ENCODE measurements at regions not wholly inside any gene's neighbourhood (a gene's known extent, or its start where the extent isn't known, plus 50 kb on each side); places are given as distances from the start of the nearest gene placed in this dataset.
A peak's percentile ranks its signal among the peaks of the same experiment; 100 is the strongest.

DNA sequence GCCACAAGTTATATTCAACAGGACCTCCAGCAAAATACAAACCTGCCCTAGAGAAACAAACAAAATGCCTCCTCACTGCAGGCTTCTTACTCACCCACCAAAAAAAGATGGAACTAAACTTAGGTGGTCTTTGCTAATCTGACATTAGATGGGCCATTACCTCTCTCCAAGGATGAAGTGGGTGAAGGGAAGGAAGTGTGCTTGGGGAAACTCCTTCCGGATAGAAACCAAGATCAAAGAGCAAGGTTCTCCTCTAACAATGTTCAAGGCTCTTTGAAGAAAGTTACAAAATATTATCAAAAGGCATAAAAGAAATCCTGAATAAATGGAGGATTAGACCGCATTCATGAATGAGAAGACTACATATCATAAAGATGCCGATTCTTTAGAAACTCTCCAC, 187.5 kb downstream of the ADSS2 start:
- intact Hi-C loops (cut with micrococcal nuclease), result no loop called here
- no peak overlapping the region for H3K27ac Mint-ChIP-seq
- Histone ChIP-seq H3K79me2 (ENCODE audit: insufficient read depth, low read length) (no peaks in the 10 kb centered on the region), H3K27me3 (ENCODE audit: control insufficient read depth in 2 of 2, insufficient read depth in 2 of 2, low read length in 2 of 2) (no peaks in the 10 kb centered on the region), H2AFZ (ENCODE audit: insufficient read depth, low read depth, low read length, poor library complexity, severe bottlenecking) (no peak overlapping the region), H3K36me3 (replicated peaks in 1 of 2; ENCODE audit: control insufficient read depth in 1 of 2, insufficient read depth in 2 of 2, low read length in 2 of 2) (no peaks in the 10 kb centered on the region), H3K4me3 (replicated peaks in 1 of 3; ENCODE audit: low read depth in 2 of 3, low read length in 3 of 3) (no peak overlapping the region), H3K9ac (ENCODE audit: insufficient read depth, low read length, poor library complexity, severe bottlenecking) (no peak overlapping the region), H4K20me1 (ENCODE audit: insufficient read depth, low read length) (no peaks in the 10 kb centered on the region), H3K4me1 (ENCODE audit: control insufficient read depth in 1 of 2, insufficient read depth in 2 of 2, low read length in 2 of 2) (peaks cover 0 to 5% of the 10 kb centered on the region in 2 donors), H3K9me3 (replicated peaks in 1 of 2; ENCODE audit: control insufficient read depth in 1 of 2, insufficient read depth in 1 of 2, low read length in 2 of 2) (peaks cover 0 to 9% of the 10 kb centered on the region in 2 donors), H3K4me2 (replicated peaks; ENCODE audit: extremely low read depth, low read length, poor library complexity, severe bottlenecking) (no peak overlapping the region), H3K27ac (ENCODE audit: low read depth in 1 of 2, low read length in 2 of 2) (no peak overlapping the region)
- H3K4me1 Mint-ChIP-seq, result peaks cover 22% of the 10 kb centered on the region
- DNase-seq, result no peak
- WGBS (ENCODE audit: insufficient coverage), result no CpG with 5 or more reads among the region's 3 CpGs
- H3K36me3 Mint-ChIP-seq, result peaks cover 0 to 8% of the 10 kb centered on the region in 2 donors
- H3K27me3 Mint-ChIP-seq (ENCODE audit: low read depth in 3 of 3), result peaks cover 0 to 1% (median 0%) of the 10 kb centered on the region in 3 donors
- H3K9me3 Mint-ChIP-seq, result peaks cover 6 to 14% (median 11%) of the 10 kb centered on the region in 7 donors
- no peak overlapping the region for H3K4me3 Mint-ChIP-seq
- no peak for TF ChIP-seq CTCF (IDR thresholded peaks at IDR 0.05)

DNA sequence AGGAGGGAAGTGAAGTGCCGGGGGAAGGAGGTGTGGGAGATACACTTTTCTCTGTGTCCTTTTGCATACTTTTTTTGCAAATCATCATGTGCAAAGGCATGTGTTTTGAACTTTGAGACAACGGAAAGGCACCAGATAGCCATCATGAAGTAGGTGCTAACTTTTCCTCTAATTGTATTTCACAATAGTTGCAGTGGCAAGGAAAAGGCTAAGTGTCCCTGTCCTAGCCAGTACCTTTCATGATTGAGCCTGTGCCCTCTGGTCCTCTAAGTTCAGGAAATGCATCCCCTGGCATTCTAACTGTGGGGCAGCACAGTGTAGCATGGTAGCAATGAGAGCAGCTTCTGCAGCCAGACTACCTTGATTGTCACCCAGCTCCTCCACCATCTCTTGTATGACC, 186.2 kb downstream of the ADSS2 start:
- no CpG with 5 or more reads among the region's 2 CpGs for WGBS (ENCODE audit: insufficient coverage)
- H3K36me3 Mint-ChIP-seq, result peaks cover 0 to 8% of the 10 kb centered on the region in 2 donors
- H3K27ac Mint-ChIP-seq, result peak overlapping the region in 1 of 7 donors; percentile 28

More for the DNA sequence above, 186.2 kb downstream of the ADSS2 start:
- Histone ChIP-seq H3K4me1 (ENCODE audit: control insufficient read depth in 1 of 2, insufficient read depth in 2 of 2, low read length in 2 of 2) (peaks cover 0 to 5% of the 10 kb centered on the region in 2 donors), H2AFZ (ENCODE audit: insufficient read depth, low read depth, low read length, poor library complexity, severe bottlenecking) (no peak overlapping the region), H4K20me1 (ENCODE audit: insufficient read depth, low read length) (no peaks in the 10 kb centered on the region), H3K9me3 (replicated peaks in 1 of 2; ENCODE audit: control insufficient read depth in 1 of 2, insufficient read depth in 1 of 2, low read length in 2 of 2) (peaks cover 6 to 16% of the 10 kb centered on the region in 2 donors), H3K27ac (ENCODE audit: low read depth in 1 of 2, low read length in 2 of 2) (no peak overlapping the region), H3K4me2 (replicated peaks; ENCODE audit: extremely low read depth, low read length, poor library complexity, severe bottlenecking) (no peak overlapping the region), H3K36me3 (replicated peaks in 1 of 2; ENCODE audit: control insufficient read depth in 1 of 2, insufficient read depth in 2 of 2, low read length in 2 of 2) (no peaks in the 10 kb centered on the region), H3K27me3 (ENCODE audit: control insufficient read depth in 2 of 2, insufficient read depth in 2 of 2, low read length in 2 of 2) (no peaks in the 10 kb centered on the region), H3K9ac (ENCODE audit: insufficient read depth, low read length, poor library complexity, severe bottlenecking) (no peak overlapping the region), H3K4me3 (replicated peaks in 1 of 3; ENCODE audit: low read depth in 2 of 3, low read length in 3 of 3) (no peak overlapping the region), H3K79me2 (ENCODE audit: insufficient read depth, low read length) (no peaks in the 10 kb centered on the region)
- intact Hi-C loops (cut with micrococcal nuclease), result no loop called here
- peaks cover 0 to 1% (median 0%) of the 10 kb centered on the region in 3 donors for H3K27me3 Mint-ChIP-seq (ENCODE audit: low read depth in 3 of 3)
- no peak for DNase-seq
- no peak for TF ChIP-seq CTCF (IDR thresholded peaks at IDR 0.05)
- peaks cover 10 to 17% (median 14%) of the 10 kb centered on the region in 7 donors for H3K9me3 Mint-ChIP-seq
- H3K4me1 Mint-ChIP-seq, result peaks cover 24% of the 10 kb centered on the region
- no peak overlapping the region for H3K4me3 Mint-ChIP-seq

Measured in CD14-positive monocyte (primary cell).